ENCODE measurements at regions not wholly inside any gene's neighbourhood (a gene's known extent, or its start where the extent isn't known, plus 50 kb on each side); places are given as distances from the start of the nearest gene placed in this dataset.
"Not testable (repeated sequence)": the region's sequence is repeated elsewhere in the genome, so short reads cannot be mapped to it uniquely, and the experiment has no call there.

- no peak for DNase-seq (ENCODE audit: low spot score)
Observed at GRCh38 chr20:61094581-61094980, 157.5 kb upstream of the CDH4 start.

GRCh38 chr20:61096463-61096862 is 155.6 kb upstream of the CDH4 start:
- no peak for DNase-seq (ENCODE audit: low spot score)

- peak; percentile 25 for DNase-seq (ENCODE audit: low spot score)
Observed at GRCh38 chr20:61099806-61100205, 152.3 kb upstream of the CDH4 start.

- no peak for DNase-seq (ENCODE audit: low spot score)
Observed at GRCh38 chr20:61100489-61100888, 151.6 kb upstream of the CDH4 start.

- DNase-seq (ENCODE audit: low spot score) = not testable (repeated sequence)
Observed at GRCh38 chr20:61101321-61101720, 150.7 kb upstream of the CDH4 start.

- no peak for DNase-seq (ENCODE audit: low spot score)
Observed at GRCh38 chr20:61104232-61104631, 147.8 kb upstream of the CDH4 start.

- no peak for DNase-seq (ENCODE audit: low spot score)
Observed at GRCh38 chr20:61105395-61105794, 146.7 kb upstream of the CDH4 start.

GRCh38 chr20:61106438-61106837 is 145.6 kb upstream of the CDH4 start:
- no peak for DNase-seq (ENCODE audit: low spot score)

- DNase-seq (ENCODE audit: low spot score) = no peak
Observed at GRCh38 chr20:61109221-61109805, 142.7 kb upstream of the CDH4 start.

- no peak for DNase-seq (ENCODE audit: low spot score)
Observed at GRCh38 chr20:61112515-61112914, 139.5 kb upstream of the CDH4 start.

GRCh38 chr20:61113731-61114130 is 138.3 kb upstream of the CDH4 start:
- DNase-seq (ENCODE audit: low spot score) = no peak

- DNase-seq (ENCODE audit: low spot score) = no peak
Observed at GRCh38 chr20:61114493-61115175, 137.4 kb upstream of the CDH4 start.

GRCh38 chr20:61115364-61116065 is 136.5 kb upstream of the CDH4 start:
- no peak for DNase-seq (ENCODE audit: low spot score)

GRCh38 chr20:61117725-61118124 is 134.3 kb upstream of the CDH4 start:
- DNase-seq (ENCODE audit: low spot score) = peak; percentile 39

GRCh38 chr20:61118429-61119224 is 133.4 kb upstream of the CDH4 start:
- DNase-seq (ENCODE audit: low spot score) = no peak

- DNase-seq (ENCODE audit: low spot score) = no peak
Observed at GRCh38 chr20:61119273-61119672, 132.8 kb upstream of the CDH4 start.

GRCh38 chr20:61119794-61120410 is 132.2 kb upstream of the CDH4 start:
- no peak for DNase-seq (ENCODE audit: low spot score)

- no peak for DNase-seq (ENCODE audit: low spot score)
Observed at GRCh38 chr20:61120595-61121515, 131.2 kb upstream of the CDH4 start.

- no peak for DNase-seq (ENCODE audit: low spot score)
Observed at GRCh38 chr20:61121661-61122060, 130.4 kb upstream of the CDH4 start.

GRCh38 chr20:61123286-61123685 is 128.8 kb upstream of the CDH4 start:
- no peak for DNase-seq (ENCODE audit: low spot score)

GRCh38 chr20:61123751-61124368 is 128.2 kb upstream of the CDH4 start:
- DNase-seq (ENCODE audit: low spot score) = no peak
